Neural cell (in vitro differentiated cells): ENCODE measurements at regions not wholly inside any gene's neighbourhood (a gene's known extent, or its start where the extent isn't known, plus 50 kb on each side); places are given as distances from the start of the nearest gene placed in this dataset.
"Not testable (repeated sequence)": the region's sequence is repeated elsewhere in the genome, so short reads cannot be mapped to it uniquely, and the experiment has no call there.

Source experiments
- H2AFZ ChIP-seq: fragments of 200-600, 300-800 bp; sonication (generic), shearing (Covaris generic); 2 replicates; pipeline ENCODE4 v1.6.0; 2014; ENCODE audit warnings: low read depth, mild to moderate bottlenecking, antibody characterized with exemption, low read length, moderate library complexity
- H3F3A ChIP-seq: fragments of 200-600 bp; shearing (Covaris generic); 2 replicates; pipeline ENCODE4 v1.6.1; 2016; ENCODE audit warnings: mild to moderate bottlenecking, moderate library complexity, mixed read lengths, antibody characterized with exemption, low read length; ENCODE audit not compliant: insufficient read depth, poor library complexity, severe bottlenecking
- H3K27ac ChIP-seq: fragments of 200-600, 300-800 bp; sonication (generic), shearing (Covaris generic); 2 replicates; pipeline ENCODE4 v1.5.1; 2014; ENCODE audit warnings: mild to moderate bottlenecking, low read length, moderate library complexity
- H3K27me3 ChIP-seq: fragments of 300-800, 200-600 bp; sonication (generic), shearing (Covaris generic); 2 replicates; pipeline ENCODE4 v1.6.0; 2014; ENCODE audit warnings: mild to moderate bottlenecking, low read depth, low read length, moderate library complexity; ENCODE audit not compliant: insufficient read depth
- H3K36me3 ChIP-seq: fragments of 300-800, 200-600 bp; sonication (generic), shearing (Covaris generic); 2 replicates; pipeline ENCODE4 v1.5.1; 2014; ENCODE audit warnings: mild to moderate bottlenecking, antibody characterized with exemption, low read length, moderate library complexity; ENCODE audit not compliant: insufficient read depth
- H3K4me2 ChIP-seq: fragments of 300-800, 200-600 bp; sonication (generic), shearing (Covaris generic); 2 replicates; pipeline ENCODE4 v1.6.0; 2014; ENCODE audit warnings: mild to moderate bottlenecking, low read length
- H3K4me3 ChIP-seq: fragments of 300-800, 200-600 bp; sonication (generic), shearing (Covaris generic); 2 replicates; pipeline ENCODE4 v1.5.1; 2014; ENCODE audit warnings: mild to moderate bottlenecking, low read length, moderate library complexity
- H3K79me2 ChIP-seq: fragments of 200-600 bp; shearing (Covaris generic); replicated peaks from 2 replicates; pipeline ENCODE4 v1.6.0; 2014; ENCODE audit warnings: mild to moderate bottlenecking, low read length, moderate library complexity; ENCODE audit not compliant: insufficient read depth
- H3K9ac ChIP-seq: fragments of 300-800, 200-600 bp; sonication (generic), shearing (Covaris generic); 2 replicates; pipeline ENCODE4 v1.6.1; 2016; ENCODE audit warnings: mild to moderate bottlenecking, low read length, mixed read lengths
- H3K9me2 ChIP-seq: fragments of 200-600 bp; shearing (Covaris generic); 2 replicates; pipeline ENCODE4 v1.6.1; 2016; ENCODE audit warnings: mild to moderate bottlenecking, low read length, mixed read lengths; ENCODE audit not compliant: insufficient read depth
- H3K9me3 ChIP-seq: fragments of 200-600, 300-800 bp; sonication (generic), shearing (Covaris generic); 2 replicates; pipeline ENCODE4 v1.6.1; 2016; ENCODE audit warnings: mild to moderate bottlenecking, mixed run types, low read length, moderate library complexity, mixed read lengths
- H4K20me1 ChIP-seq: fragments of 200-600 bp; shearing (Covaris generic); 2 replicates; pipeline ENCODE4 v1.6.1; 2016; ENCODE audit warnings: mild to moderate bottlenecking, mixed run types; ENCODE audit not compliant: insufficient read depth
- EP300 ChIP-seq: fragments of 450-650 bp; conservative IDR thresholded peaks from 2 replicates; pipeline ENCODE4 v1.6.1; 2014; ENCODE audit warnings: antibody characterized with exemption, mild to moderate bottlenecking, moderate library complexity; ENCODE audit not compliant: poor library complexity, severe bottlenecking
- EZH2 ChIP-seq: fragments of 200-600, 300-800 bp; shearing (Covaris generic), sonication (generic); IDR thresholded peaks from 2 replicates; pipeline ENCODE4 v1.6.1; 2014; ENCODE audit warnings: antibody characterized with exemption, low read length, borderline replicate concordance, mild to moderate bottlenecking; ENCODE audit not compliant: insufficient read depth, poor library complexity, severe bottlenecking
- MXI1 ChIP-seq: fragments of 450-650 bp; conservative IDR thresholded peaks from 2 replicates; pipeline ENCODE4 v1.6.1; 2014; ENCODE audit warnings: antibody characterized with exemption, mild to moderate bottlenecking; ENCODE audit not compliant: poor library complexity, severe bottlenecking
- POLR2AphosphoS5 ChIP-seq: IDR thresholded peaks from 2 replicates; pipeline ENCODE4 v1.6.1; 2012
- RAD21 ChIP-seq: fragments of 450-650 bp; conservative IDR thresholded peaks from 2 replicates; pipeline ENCODE4 v1.6.1; 2014; ENCODE audit warnings: antibody characterized with exemption, mild to moderate bottlenecking, moderate library complexity
- SMC3 ChIP-seq: fragments of 450-650 bp; conservative IDR thresholded peaks from 2 replicates; pipeline ENCODE4 v1.6.1; 2014; ENCODE audit warnings: antibody characterized with exemption, mild to moderate bottlenecking, moderate library complexity; ENCODE audit not compliant: poor library complexity
- TAF1 ChIP-seq: IDR thresholded peaks from 2 replicates; pipeline ENCODE4 v1.6.1; 2012; ENCODE audit warnings: low read depth
- TF ChIP-seq, protein P1 (sequence below): IDR thresholded peaks from 2 replicates; pipeline ENCODE4 v1.6.1; 2012; ENCODE audit warnings: borderline replicate concordance
- TF ChIP-seq, protein P2 (sequence below): fragments of 450-650 bp; IDR thresholded peaks from 2 replicates; pipeline ENCODE4 v1.5.1; 2014; ENCODE audit warnings: antibody characterized with exemption, mild to moderate bottlenecking, moderate library complexity; ENCODE audit not compliant: poor library complexity, severe bottlenecking

DNA sequence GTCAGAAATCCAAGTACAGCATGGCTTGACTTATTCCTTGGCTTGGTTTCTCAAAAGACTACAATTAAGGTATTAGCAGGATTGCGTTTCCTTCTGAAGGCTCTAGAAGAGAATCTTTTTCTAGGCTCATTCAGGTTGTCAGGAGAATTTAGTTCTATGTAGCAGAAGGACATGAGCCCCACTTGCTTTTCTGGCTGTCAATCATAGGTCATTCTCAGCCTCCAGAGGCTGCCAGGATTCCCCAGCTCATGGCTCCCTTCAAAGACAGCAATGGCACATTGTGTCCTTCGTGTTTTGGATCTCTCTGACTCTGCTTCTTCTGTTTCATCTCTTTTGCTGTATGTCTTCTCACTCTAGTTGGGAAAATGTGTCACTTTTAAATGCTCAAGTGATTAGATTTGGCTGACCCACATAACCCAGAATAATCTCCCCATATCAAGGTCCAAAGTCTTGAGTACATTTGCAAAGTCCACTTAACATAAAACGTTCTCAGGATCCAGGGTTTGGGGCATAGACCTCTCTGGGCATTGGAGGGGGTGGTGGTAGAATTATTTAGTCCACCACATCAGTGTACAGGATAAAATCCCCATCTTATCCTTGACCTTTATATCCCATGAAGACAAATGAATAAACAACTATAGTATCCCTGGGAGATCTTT lies 126.7 kb upstream of the BCL9 start:
- H3K4me2 ChIP-seq: no peak overlapping the region
- no peak overlapping the region for H3K4me3 ChIP-seq
- no peaks in the 10 kb centered on the region for H3K27me3 ChIP-seq
- H3K9me3 ChIP-seq: no peaks in the 10 kb centered on the region
- H3F3A ChIP-seq: no peaks in the 10 kb centered on the region
- no peak overlapping the region for H3K27ac ChIP-seq
- no peak overlapping the region for H3K9ac ChIP-seq
- no peaks in the 10 kb centered on the region for H4K20me1 ChIP-seq
- no peaks in the 10 kb centered on the region for H3K9me2 ChIP-seq
- H2AFZ ChIP-seq: no peak overlapping the region
- no peaks in the 10 kb centered on the region for H3K79me2 ChIP-seq
- H3K36me3 ChIP-seq: no peaks in the 10 kb centered on the region
- no peak for TF ChIP-seq EZH2
- TF ChIP-seq POLR2AphosphoS5: no peak
- TF ChIP-seq TAF1: no peak
- TF ChIP-seq EP300: no peak
- TF ChIP-seq, protein P1, sequence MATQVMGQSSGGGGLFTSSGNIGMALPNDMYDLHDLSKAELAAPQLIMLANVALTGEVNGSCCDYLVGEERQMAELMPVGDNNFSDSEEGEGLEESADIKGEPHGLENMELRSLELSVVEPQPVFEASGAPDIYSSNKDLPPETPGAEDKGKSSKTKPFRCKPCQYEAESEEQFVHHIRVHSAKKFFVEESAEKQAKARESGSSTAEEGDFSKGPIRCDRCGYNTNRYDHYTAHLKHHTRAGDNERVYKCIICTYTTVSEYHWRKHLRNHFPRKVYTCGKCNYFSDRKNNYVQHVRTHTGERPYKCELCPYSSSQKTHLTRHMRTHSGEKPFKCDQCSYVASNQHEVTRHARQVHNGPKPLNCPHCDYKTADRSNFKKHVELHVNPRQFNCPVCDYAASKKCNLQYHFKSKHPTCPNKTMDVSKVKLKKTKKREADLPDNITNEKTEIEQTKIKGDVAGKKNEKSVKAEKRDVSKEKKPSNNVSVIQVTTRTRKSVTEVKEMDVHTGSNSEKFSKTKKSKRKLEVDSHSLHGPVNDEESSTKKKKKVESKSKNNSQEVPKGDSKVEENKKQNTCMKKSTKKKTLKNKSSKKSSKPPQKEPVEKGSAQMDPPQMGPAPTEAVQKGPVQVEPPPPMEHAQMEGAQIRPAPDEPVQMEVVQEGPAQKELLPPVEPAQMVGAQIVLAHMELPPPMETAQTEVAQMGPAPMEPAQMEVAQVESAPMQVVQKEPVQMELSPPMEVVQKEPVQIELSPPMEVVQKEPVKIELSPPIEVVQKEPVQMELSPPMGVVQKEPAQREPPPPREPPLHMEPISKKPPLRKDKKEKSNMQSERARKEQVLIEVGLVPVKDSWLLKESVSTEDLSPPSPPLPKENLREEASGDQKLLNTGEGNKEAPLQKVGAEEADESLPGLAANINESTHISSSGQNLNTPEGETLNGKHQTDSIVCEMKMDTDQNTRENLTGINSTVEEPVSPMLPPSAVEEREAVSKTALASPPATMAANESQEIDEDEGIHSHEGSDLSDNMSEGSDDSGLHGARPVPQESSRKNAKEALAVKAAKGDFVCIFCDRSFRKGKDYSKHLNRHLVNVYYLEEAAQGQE: no peak
- TF ChIP-seq, protein P2, sequence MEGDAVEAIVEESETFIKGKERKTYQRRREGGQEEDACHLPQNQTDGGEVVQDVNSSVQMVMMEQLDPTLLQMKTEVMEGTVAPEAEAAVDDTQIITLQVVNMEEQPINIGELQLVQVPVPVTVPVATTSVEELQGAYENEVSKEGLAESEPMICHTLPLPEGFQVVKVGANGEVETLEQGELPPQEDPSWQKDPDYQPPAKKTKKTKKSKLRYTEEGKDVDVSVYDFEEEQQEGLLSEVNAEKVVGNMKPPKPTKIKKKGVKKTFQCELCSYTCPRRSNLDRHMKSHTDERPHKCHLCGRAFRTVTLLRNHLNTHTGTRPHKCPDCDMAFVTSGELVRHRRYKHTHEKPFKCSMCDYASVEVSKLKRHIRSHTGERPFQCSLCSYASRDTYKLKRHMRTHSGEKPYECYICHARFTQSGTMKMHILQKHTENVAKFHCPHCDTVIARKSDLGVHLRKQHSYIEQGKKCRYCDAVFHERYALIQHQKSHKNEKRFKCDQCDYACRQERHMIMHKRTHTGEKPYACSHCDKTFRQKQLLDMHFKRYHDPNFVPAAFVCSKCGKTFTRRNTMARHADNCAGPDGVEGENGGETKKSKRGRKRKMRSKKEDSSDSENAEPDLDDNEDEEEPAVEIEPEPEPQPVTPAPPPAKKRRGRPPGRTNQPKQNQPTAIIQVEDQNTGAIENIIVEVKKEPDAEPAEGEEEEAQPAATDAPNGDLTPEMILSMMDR: no peak
- no peak for TF ChIP-seq SMC3
- TF ChIP-seq RAD21: no peak
- TF ChIP-seq MXI1: no peak

DNA sequence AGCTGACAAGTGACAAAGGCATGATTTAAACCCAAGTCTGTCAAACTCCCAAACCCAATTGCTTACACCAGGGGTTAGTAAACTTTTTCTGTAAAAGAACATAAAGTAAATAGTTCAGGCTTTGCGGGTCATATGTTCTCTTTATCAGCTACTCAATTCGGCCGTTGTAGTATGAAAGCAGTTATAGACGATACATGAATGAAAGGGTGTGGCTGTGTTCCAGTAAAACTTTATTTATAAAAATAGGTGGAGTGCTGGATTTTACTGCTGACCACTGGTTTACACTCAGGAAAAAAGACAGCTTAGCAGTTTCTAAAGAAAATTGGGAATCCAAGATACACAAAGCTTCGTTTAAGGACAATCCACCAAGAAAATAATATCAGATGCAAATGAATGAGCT lies 124.3 kb upstream of the BCL9 start:
- Histone ChIP-seq H3K9me2 (no peaks in the 10 kb centered on the region), H3K27ac (no peak overlapping the region), H3K36me3 (no peaks in the 10 kb centered on the region), H3K4me2 (no peak overlapping the region), H4K20me1 (no peaks in the 10 kb centered on the region), H3F3A (no peaks in the 10 kb centered on the region), H2AFZ (no peak overlapping the region), H3K79me2 (no peaks in the 10 kb centered on the region), H3K27me3 (no peaks in the 10 kb centered on the region), H3K9me3 (no peaks in the 10 kb centered on the region), H3K9ac (no peak overlapping the region), H3K4me3 (no peak overlapping the region)
- TF ChIP-seq, protein P1: no peak
- TF ChIP-seq EZH2 (no peak), EP300 (no peak), MXI1 (no peak), RAD21 (no peak), POLR2AphosphoS5 (no peak), TAF1 (no peak), SMC3 (no peak)
- TF ChIP-seq, protein P2: no peak

DNA sequence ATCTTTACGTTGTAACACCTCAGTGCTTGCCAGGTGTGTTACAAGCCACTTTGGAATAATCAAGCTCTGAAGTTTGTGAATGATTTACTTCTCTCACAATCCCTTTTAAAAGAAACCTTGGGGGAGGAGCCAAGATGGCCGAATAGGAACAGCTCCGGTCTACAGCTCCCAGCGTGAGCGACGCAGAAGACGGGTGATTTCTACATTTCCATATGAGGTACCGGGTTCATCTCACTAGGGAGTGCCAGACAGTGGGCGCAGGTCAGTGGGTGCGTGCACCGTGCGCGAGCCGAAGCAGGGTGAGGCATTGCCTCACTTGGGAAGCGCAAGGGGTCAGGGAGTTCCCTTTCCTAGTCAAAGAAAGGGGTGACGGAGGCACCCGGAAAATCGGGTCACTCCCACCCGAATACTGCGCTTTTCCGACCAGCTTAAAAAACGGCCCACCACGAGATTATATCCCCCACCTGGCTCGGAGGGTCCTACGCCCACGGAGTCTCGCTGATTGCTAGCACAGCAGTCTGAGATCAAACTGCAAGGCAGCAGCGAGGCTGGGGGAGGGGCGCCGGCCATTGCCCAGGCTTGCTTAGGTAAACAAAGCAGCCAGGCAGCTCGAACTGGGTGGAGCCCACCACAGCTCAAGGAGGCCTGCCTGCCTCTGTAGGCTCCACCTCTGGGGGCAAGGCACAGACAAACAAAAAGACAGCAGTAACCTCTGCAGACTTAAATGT lies 118.0 kb upstream of the BCL9 start:
- not testable (repeated sequence) for H3K36me3 ChIP-seq, H2AFZ ChIP-seq, H3K9me2 ChIP-seq, H3K27me3 ChIP-seq, H3K79me2 ChIP-seq, H4K20me1 ChIP-seq, H3K4me3 ChIP-seq, H3K4me2 ChIP-seq, H3K9me3 ChIP-seq, H3K9ac ChIP-seq, H3K27ac ChIP-seq, H3F3A ChIP-seq
